ENCODE measurements at regions not wholly inside any gene's neighbourhood (a gene's known extent, or its start where the extent isn't known, plus 50 kb on each side); places are given as distances from the start of the nearest gene placed in this dataset.

DNA sequence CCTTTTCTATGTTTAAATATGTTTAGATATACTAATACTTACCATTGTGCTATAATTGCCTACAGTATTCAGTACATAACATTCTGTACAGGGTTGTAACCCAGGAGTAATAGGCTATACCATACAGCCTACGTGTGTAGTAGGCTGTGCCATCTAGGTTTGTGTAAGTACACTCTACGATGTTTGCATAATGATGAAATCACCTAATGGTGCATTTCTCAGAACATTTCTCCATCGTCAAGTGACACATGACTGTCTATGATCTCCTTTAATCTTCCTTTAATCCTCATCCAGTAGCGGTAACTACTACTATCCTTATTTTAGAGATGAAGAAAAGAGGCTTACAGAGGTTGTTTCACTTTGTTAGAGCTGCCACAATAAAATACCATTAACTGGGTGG, 369.2 kb downstream of the PLK2 start:
- DNase-seq = no peak

DNA sequence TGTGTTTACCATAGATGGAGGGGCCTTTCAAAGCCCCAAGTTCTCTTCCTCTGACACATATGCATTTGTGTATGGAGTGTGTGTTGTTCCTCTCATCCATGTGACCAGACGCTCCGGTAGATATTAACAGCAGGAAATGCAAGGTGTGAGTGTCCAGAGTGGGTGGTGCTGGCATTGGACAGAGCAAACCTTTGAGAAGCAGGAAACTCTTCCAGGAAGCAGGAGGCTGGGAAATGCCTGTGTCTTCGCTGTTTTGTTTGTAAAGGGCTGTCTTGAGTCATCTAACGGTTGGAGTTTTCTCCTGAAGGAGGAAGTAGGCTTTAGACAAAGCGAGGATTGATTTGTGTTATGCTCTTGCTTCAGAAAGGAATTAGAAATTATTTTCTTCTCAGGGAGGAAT, 370.9 kb downstream of the PLK2 start:
- no peak for DNase-seq

DNA sequence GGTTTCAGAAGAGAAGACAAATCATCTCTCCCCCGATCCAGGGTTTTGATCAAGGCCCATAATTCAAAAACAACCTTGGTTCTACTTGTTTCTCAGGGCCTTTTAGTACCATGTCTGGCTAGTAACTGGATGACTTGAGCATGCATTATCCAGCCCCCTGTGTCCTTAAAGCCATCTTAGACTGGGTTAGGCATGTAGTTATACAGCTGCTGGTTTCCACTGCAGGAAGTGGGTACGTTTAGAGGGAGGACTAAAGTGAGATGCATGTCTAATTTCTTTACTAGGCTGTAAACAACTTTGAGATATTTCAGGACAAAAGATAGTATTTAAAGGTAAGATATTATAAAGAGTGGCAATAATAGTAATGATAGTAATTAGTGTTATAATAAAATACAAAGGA, 372.0 kb downstream of the PLK2 start:
- DNase-seq = no peak

DNA sequence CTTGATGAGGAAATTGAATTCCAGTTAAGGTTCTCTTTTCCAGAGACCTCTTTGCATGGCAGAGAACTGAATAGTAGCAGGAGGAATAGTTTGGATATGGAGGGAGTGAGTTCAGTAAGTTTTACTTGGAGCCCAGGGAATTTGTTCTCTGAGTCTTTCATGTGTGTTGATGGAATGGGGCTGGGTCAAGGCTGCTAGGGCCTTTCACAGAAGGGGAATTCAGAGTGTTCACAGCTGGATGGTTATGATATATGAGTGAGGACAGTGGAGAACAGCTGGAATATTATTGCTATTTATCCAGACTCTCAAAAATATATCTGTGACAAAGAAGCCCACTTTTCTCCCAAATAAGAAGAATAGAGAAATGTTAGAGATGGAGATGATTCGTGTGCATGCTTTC, 372.8 kb downstream of the PLK2 start:
- DNase-seq = no peak

DNA sequence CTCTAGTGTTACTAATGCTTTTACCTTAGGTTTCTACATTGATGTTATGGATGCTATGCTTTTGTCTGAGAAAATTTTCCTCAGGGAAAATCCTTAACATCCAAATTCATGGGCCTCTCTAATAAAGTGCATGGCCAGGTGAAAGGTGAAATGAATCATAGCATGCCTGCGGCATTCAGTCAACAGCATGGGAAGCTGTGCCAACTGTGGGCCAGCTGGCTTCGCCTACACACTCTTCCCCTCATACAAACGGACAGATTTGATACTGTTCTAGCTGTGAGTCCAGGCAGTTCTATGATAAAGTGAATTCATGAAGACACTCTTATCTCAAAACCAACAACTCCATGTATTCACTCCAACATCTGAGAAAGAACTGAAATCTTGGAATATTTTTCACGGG, 374.1 kb downstream of the PLK2 start:
- no peak for DNase-seq

DNA sequence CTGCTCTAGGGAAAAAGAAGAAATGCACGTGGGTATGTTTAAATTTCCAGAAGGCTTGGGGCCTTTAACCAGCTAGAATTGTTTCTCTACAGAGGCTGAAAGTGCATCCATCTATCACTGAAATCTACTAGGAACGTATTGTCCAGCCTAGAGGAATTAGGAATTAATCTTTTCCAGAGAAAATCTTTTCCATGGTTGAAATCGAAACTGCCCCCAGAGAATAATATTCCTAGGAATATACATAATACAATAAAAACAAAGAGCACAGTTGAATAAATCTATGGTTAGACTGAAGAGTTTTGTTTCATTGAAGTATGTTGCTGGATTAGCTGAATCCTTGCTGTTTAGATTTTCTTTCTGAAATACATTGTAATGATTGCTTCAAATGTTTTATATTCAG, 378.5 kb downstream of the PLK2 start:
- no peak for DNase-seq

DNA sequence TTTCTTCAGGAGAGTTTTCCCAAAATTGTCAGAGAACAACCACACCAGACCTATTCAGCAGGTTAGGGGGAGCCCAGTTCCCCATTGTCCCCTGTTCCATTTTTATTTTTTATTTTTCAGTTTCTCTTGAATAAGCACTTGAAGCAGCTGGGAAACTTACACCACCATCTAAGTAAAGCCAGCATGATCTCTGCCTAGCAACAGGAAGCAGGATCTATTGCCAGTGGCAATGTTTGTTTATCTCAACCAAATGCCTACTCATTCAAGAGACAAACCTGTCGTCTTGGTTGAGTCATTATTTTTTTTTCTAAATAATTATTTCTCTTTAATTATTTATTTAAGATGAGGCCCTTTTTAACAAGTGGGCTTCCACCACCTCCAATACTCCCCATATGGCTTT, 379.3 kb downstream of the PLK2 start:
- DNase-seq = no peak

DNA sequence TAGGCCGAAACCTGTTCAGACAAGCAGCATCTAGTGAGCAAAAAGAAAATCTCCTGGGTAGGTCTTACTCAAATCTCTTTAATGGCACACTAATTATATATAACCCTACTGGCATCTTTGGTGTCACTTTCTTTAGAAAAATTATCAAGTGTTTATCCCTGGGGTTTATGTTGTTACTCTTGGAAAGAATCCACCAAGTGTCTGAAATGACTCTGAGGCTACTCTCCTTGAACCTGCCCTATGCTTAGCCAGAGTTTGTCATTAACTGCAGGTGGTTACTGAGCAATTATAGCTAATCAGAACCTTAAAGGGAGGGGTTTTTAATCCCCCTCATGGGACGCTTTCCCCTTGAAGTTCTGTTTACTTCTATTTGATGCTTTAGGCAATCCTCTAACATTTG, 381.9 kb downstream of the PLK2 start:
- no peak for DNase-seq

DNA sequence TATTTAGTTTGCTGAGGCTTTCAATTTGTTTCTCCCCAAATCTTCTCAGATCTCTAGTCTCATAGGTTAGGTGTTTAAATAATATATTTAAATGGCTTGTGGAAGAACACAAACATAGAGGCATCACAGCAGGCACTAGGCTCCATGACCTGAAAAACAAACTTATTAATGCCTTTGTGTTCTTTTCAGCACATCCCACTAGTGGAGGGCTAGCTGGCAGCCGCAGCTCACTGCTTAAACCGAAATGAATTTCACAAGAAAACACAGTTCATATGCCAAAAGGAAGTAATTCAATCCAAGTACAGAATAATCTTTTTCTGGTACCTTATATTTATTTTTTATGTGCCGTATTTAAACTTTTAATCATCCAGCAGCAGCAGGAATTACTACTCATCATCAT, 382.5 kb downstream of the PLK2 start:
- DNase-seq = no peak

DNA sequence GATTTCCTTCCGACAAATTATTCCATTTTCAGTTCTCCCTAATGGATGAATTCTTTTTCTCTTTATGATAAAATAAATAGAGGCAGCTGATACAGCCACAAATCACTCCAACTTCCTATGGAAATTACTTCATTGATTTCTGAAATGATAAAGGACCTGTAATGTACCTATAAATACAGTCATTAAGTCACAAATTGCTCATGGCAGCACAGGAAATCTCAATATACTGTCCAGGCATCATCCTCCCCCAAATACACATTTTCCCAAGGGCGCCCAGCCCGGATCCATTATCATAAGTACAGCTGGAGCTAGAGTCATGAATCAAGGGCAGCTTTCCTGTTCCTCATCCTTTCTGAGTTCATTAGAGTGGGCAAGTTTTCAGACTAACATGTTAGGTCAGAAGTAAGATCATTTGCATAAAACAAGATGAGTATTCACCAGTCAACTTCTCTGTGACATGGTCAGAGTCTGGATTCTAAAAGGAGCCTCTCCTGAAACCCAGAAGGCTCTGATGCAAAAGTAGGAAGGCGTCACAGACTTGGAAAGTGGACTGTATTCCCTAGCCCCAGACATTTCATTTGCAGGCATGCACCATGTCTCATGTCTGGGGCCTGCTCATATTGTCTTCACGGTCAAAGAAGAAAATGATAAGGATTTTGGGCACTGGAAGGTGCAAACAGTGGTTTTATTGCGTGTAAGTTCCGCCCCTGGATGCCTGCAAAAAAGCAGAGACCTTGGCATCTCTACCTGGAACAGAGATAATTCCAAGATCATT, 383.2 kb downstream of the PLK2 start:
- DNase-seq = no peak

DNA sequence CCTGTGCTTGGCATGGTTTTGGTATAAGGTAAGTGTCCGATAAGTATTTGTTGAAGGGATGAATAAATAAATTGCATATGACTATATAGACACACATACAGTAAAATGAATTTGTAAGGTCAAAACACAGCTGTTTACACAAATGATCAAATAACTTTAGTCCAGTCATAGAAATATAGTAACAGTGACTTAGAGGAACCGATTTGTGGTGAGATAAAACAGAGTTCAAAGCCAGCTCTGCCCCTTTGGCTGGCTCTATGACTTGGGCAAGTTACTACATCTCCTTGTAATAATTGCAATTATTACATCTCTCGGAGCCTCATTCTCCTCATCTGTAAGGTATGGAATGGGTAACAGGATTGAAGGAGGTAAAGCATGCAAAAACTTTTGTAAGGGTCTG, 384.0 kb downstream of the PLK2 start:
- no peak for DNase-seq

DNA sequence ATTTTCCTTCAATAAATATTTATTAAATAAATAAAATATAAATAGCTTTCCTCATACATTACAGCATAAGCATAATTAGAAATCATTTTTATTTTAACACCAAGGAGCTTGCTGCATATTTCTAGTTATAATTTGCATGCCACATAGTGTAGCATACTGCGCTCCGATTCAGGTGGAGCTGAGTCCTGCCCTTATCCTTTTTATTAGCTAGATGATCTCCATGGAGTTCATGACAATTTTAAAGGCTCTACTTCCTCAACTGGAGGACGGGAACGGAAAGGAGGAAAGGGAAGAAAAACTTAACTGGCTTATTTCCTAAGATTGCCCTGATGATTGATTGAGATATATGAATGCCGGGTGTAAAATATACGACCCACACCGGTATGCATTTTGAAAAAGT, 385.2 kb downstream of the PLK2 start:
- DNase-seq = no peak

DNA sequence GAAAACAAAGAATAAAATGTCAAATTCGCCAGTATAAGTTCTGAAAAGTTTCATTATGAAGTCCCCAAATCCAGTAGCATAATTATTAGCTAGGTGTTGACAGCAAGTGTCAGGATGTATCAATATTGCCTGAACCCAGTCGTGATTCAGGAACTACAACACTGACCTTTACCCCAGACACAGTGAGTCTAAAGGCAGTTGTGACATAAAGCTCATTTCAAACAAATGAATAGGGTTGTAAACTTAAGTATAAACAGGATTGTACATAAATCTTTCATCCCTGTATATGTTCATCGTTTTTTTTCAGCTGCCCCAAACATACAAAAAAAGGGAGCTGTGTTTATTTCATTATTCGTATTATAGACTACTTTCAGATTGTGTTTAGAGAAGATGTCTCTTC, 385.7 kb downstream of the PLK2 start:
- no peak for DNase-seq

DNA sequence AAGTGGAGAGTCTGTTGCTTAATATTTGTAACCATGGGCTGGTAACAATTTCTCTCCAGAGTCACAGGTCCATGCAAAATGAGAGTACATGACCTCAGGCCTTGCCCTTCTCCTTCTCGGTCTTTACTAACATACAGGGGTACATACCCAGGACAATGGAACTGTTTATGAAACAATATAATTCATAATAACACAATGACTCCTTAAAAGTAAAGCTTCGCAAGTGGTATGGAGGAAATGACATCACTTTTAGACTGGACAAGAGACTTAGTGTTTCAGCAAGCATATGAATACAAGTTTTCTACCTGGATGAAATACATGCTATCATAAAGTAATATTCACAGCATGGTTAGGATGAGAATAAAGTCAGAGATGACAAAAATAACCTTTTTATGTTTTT, 386.6 kb downstream of the PLK2 start:
- DNase-seq = no peak

DNA sequence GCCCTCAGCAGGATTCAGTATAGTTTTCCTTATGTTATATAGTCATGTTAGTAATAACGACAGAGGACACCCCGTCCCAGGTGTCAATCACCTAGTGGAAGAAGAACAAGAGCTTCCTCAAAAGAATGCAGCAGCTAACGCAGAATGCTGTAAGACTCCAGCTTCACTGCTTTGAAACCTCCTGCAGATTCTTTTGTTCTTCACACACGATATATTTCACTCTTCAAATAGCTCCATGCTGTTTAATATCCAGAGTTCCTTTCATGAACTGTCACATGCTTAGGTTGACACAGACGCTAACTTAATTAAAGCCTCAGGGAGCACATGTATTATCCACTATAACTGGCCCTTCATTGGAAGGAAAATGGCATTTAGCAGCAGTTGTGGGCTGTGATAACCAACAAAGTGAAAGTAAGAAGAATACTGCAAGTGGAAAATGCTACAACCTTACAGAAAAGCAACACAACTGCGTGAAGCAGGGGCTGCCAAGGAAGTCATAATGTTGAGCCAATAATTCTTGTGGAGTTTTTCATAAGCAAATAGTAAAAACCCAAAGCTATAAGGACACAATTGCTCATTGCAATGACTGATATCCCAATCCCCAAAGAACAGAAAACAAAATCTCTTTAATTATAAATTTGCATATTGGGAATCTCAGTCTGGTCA, 387.5 kb downstream of the PLK2 start:
- DNase-seq = no peak

DNA sequence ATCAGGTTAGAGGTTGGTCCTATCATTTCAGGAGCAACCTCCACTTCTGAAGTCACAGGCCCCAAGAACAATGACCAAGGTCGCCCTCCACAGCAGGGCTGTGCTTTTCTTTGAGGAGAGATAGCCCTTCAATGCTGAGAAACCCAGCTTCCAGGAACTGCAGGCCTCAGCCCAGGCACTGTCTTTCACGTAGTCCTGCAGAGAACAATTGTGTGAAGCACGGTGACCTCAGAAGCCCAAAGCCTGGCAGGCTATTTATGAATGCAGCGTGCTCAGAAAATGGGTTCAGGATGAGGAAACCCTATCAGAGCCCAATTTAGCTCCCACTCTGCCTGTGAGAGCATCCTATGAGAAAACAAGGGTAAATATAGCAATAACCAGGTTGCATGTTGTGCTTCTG, 388.3 kb downstream of the PLK2 start:
- DNase-seq = no peak

DNA sequence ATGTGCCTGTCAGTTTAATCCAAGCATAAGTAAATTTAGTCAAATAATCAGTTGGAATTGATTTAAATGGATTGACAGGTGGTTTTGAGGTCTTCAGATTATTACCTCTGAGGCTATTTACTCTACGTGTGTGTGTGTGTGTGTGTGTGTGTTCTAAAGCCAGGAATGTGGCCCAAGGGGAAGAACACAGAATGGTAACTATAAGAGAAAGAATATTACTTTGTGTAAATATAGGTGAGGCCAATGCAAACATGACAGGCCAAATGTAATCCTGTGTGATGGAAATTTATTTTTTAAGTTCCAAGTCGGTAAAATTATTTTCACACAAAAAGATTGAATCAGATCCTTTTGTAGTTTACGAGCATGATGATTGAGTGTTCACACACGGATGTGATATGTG, 390.0 kb downstream of the PLK2 start:
- no peak for DNase-seq

DNA sequence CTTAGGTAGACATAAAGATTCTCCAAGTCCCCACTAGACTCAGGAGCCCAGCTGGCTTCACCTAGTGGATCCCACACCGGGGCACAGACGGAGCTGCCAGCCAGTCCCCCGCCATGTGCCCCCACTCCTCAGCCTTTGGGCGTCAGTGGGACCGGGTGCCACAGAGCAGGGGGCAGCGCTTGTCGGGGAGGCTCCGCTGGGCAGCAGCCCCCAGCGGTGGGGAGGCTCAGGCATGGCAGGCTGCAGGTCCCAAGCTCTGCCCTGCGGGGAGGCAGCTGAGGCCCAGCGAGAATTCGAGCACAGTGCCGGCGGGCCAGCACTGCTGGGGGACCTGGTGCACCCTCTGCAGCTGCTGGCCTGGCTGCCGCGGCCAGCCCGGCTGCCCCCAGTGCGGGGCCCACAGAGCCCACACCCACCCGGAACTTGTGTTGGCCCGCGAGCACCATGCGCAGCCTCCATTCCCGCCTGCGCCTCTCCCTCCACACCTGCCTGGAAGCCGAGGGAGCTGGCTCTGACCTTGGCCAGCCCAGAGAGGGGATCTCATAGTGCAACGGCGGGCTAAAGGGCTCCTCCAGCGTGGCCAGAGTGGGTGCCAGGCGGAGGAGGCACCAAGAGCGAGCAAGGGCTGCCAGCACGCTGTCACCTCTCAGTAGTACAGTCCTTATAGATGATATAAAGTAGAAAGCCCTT, 390.7 kb downstream of the PLK2 start:
- no peak for DNase-seq

DNA sequence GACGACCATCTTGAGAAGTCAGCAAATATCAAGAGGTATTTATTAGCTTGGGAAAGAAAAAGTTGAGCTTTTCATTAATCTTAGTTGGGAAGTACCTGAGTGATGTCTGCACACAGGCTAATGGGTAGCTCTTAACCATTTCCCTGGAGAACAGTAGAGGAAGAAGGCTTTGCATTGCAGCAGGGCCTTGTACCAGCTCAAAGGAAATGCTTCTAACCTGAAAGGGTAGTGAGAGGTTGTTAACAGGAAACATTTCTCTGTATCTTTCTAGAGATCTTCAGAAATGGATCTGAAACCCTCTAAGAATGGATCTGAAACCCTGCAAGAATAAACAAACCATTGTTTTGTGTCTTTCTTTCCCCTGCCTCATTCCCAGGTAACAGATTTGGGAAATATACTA, 393.3 kb downstream of the PLK2 start:
- DNase-seq = no peak

DNA sequence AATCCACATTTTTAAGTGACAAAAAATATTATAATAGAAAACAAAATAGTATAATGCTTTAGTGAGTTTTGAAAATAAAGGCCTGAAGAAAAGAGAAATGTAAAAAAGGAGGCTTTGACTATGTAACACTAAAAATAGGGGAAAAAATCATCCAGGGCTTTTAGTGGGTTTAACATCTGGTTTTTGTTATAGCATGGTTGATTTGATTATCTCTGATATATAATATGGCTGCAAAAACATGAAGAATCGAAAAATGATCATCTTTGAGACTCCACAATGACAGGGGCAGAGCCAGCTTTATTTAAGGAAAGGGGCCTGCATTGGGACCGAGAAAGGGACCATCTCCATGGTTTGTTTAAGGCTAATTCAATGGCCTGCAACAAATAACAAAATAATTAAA, 393.8 kb downstream of the PLK2 start:
- no peak for DNase-seq

DNA sequence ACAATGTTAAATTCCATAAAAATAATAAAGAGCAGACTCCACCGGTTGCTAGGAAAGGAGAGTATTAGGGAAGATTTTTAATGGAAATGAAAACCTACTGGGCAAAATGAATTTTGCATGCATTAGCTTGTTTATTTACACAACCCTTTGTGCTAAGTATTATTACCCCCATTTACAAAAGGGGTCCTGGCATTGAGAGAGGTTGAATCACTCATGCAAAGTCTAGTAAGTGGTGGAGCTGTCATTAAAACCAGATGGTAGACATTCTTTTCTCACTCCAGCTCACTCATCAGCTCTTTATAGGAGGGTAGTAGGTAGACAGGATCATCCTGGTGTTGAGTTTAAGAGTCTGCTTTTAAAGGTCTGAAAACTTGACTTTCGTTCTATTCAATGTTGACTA, 395.1 kb downstream of the PLK2 start:
- no peak for DNase-seq

DNA sequence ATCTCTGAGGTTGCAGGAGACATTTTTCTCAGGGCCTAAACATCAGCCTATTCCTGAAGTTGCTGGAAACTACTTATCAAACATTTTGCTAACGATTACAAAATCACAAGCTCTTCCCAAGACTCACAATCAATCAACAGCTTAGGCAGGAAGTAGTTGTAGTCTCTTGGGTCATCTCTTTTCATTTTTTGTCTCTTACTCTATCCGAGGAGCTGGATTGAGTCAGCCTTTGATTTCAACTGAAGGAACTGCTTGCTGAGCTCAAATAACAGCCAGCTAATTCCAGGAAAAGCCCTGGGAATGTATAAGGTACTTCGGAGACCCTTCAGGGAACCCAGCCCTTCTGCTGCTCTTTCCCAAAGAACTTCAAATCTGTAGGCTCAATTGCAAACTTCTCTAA, 398.9 kb downstream of the PLK2 start:
- DNase-seq = no peak

DNA sequence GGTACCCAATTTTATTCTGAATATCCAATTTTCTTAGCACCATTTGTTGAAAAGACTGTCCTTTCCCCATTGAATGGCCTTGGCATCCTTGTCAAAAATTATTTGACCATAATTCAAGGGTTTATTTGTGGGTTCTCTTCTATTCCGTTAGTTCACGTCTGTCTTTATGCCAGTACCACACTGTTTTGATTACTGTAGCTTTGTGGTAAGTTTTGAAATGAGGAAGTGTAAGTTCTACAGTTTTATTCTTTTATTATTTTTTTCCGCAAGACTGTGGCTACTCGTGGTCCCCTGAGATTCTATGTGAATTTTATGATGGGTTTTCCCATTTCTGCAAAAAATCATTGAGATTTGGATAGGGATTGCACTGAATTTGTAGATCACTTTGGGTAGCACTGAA, 402.6 kb downstream of the PLK2 start:
- no peak for DNase-seq

DNA sequence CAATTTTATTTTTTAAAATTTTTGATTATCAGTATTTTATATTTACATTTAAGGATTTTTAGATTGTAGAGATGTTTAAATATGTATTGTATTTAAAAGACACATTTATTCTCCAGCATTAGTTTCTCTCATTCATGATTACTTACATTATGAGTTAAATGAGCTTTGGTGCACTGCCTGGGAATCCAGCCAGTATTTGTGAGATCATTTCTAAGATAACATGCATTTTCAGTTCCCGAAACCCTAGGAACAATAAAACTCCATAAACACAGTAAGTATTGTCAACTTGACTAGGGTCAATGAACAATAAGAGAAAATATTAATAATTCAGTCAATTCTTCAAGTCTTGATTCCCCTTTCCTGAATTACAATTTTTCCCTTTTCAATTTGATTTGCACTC, 403.3 kb downstream of the PLK2 start:
- no peak for DNase-seq

DNA sequence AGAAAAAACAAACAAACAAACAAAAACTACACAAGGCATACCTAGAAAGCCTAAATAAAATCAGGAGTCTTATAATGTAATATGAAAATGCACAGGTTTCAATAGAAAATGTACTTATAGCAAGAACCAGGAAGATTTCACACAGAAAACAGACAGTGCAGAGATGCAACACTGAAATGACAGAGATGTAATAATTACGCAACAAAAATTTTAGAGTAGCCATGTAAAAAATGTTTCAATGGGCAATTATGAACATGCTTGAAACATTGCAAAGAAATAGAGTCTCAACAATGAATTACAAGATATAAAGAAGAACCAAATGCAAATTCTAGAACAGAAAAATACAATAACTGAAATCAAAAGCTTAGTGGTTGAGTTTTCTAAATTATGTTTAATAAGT, 405.9 kb downstream of the PLK2 start:
- DNase-seq = no peak
